ENCODE measurements at regions not wholly inside any gene's neighbourhood (a gene's known extent, or its start where the extent isn't known, plus 50 kb on each side); places are given as distances from the start of the nearest gene placed in this dataset.
"Not testable (repeated sequence)": the region's sequence is repeated elsewhere in the genome, so short reads cannot be mapped to it uniquely, and the experiment has no call there.

DNA sequence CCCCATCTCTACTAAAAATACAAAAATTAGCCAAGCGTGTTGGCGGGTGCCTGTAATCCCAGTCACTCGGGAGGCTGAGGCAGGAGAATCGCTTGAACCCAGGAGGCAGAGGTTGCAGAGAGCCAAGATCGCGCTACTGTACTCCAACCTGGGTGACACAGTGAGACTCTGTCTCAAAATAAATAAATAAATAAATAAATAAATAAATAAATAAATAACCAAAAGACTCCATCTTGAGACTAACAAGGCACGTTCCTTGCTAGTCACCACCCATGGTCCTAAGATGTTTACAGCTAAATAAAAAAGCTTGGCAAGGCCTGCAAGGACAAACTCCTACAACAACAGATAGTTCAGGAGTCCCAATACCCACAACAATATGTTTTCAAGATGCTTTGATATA lies 126.1 kb upstream of the PLS3 start:
- TF ChIP-seq, protein P1, sequence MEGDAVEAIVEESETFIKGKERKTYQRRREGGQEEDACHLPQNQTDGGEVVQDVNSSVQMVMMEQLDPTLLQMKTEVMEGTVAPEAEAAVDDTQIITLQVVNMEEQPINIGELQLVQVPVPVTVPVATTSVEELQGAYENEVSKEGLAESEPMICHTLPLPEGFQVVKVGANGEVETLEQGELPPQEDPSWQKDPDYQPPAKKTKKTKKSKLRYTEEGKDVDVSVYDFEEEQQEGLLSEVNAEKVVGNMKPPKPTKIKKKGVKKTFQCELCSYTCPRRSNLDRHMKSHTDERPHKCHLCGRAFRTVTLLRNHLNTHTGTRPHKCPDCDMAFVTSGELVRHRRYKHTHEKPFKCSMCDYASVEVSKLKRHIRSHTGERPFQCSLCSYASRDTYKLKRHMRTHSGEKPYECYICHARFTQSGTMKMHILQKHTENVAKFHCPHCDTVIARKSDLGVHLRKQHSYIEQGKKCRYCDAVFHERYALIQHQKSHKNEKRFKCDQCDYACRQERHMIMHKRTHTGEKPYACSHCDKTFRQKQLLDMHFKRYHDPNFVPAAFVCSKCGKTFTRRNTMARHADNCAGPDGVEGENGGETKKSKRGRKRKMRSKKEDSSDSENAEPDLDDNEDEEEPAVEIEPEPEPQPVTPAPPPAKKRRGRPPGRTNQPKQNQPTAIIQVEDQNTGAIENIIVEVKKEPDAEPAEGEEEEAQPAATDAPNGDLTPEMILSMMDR (IDR thresholded peaks at IDR 0.05) = not testable (repeated sequence)
- TF ChIP-seq POLR2A (IDR thresholded peaks at IDR 0.05) = not testable (repeated sequence)
